Spleen (tissue), 7 donors: ENCODE measurements at regions not wholly inside any gene's neighbourhood (a gene's known extent, or its start where the extent isn't known, plus 50 kb on each side); places are given as distances from the start of the nearest gene placed in this dataset.

Source experiments
- POLR2A ChIP-seq, 3 donors: fragments of 450-650 bp; IDR thresholded peaks; one replicate each; pipeline ENCODE4 v1.5.1; 2017; ENCODE audit warnings: antibody characterized with exemption in 3 of 3, mild to moderate bottlenecking in 1 of 3
- POLR2AphosphoS5 ChIP-seq, 3 donors: sonication (generic); formaldehyde crosslinking; IDR thresholded peaks; one replicate each; pipeline ENCODE4 v1.5.1; 2017; ENCODE audit warnings: antibody characterized with exemption in 3 of 3
- TF ChIP-seq, protein P1 (sequence below), 11 experiments: fragments of 200-600 bp in 7 of 11; fragments of 450-650 bp in 4 of 11; sonication (generic) in 4 of 11; IDR thresholded peaks in 8 of 11; conservative IDR thresholded peaks in 3 of 11; 1 replicate in 7 of 11; 2 replicates in 4 of 11; pipeline versions ENCODE4 v1.4.0 to v1.8.0; 2016 to 2021; ENCODE audit warnings: antibody characterized with exemption in 11 of 11, inconsistent platforms in 4 of 11, mild to moderate bottlenecking in 1 of 11
- donor health status: DM: no; HTN: no; CAD: no; lungs with moderate emphysema.
- donor health status: DM: no; HTN: no; CAD: no.
- donor health status: DM: no; HTN: no; CAD: no.

DNA sequence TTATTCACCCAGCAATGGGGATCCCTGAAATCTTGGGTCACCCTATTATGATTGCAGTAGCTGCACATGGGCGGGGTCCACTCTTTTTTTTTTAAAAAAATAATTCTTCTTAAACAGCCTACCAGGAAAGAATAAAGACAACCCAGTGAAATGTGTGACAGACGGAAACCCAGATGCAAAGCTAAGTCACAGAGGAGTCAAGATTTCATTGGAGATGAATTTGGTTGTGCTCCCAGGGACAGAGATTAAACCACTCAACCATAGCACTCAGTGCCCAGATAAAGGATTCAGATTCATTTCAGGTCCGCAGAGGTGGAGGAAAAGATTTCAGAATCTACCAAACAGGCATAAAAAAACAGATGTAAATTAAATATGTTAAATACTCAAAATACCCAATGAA, 583.5 kb upstream of the ZP4 start:
- TF ChIP-seq, protein P1, sequence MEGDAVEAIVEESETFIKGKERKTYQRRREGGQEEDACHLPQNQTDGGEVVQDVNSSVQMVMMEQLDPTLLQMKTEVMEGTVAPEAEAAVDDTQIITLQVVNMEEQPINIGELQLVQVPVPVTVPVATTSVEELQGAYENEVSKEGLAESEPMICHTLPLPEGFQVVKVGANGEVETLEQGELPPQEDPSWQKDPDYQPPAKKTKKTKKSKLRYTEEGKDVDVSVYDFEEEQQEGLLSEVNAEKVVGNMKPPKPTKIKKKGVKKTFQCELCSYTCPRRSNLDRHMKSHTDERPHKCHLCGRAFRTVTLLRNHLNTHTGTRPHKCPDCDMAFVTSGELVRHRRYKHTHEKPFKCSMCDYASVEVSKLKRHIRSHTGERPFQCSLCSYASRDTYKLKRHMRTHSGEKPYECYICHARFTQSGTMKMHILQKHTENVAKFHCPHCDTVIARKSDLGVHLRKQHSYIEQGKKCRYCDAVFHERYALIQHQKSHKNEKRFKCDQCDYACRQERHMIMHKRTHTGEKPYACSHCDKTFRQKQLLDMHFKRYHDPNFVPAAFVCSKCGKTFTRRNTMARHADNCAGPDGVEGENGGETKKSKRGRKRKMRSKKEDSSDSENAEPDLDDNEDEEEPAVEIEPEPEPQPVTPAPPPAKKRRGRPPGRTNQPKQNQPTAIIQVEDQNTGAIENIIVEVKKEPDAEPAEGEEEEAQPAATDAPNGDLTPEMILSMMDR (IDR thresholded peaks at IDR 0.05 in 8 of 11, conservative IDR thresholded peaks at IDR 0.05 in 3 of 11): no peak
- TF ChIP-seq POLR2A (IDR thresholded peaks at IDR 0.05) (no peak), POLR2AphosphoS5 (IDR thresholded peaks at IDR 0.05) (no peak)
